Tibial artery (tissue), 4 donors: ENCODE measurements at regions not wholly inside any gene's neighbourhood (a gene's known extent, or its start where the extent isn't known, plus 50 kb on each side); places are given as distances from the start of the nearest gene placed in this dataset.

ENCODE experiments used
- DNase-seq, 2 donors: peaks; one replicate each; pipeline ENCODE4 v3.0.0-alpha.2; 2019
- H3K27ac ChIP-seq, 2 donors: fragments of 200-600 bp; sonication (generic) in 1 of 2; 1 replicate in 1 of 2; 2 replicates in 1 of 2; pipeline ENCODE4 v1.5.1; 2018 to 2019; ENCODE audit warnings: mild to moderate bottlenecking in 1 of 2
- H3K27me3 ChIP-seq, 2 donors: fragments of 200-600 bp; sonication (generic) in 1 of 2; one replicate each; pipeline versions ENCODE4 v1.5.1 to v1.6.0; 2016 to 2019
- H3K36me3 ChIP-seq, 3 donors: fragments of 200-600 bp; sonication (generic) in 2 of 3; one replicate each; pipeline ENCODE4 v1.5.1; 2016 to 2019; ENCODE audit warnings: mild to moderate bottlenecking in 2 of 3
- H3K4me1 ChIP-seq, 4 donors: fragments of 200-600 bp; sonication (generic) in 2 of 4; 1 replicate in 3 of 4; 2 replicates in 1 of 4; pipeline ENCODE4 v1.5.1; 2016 to 2019
- H3K4me3 ChIP-seq, 2 donors: fragments of 200-600 bp; sonication (generic) in 1 of 2; 1 replicate in 1 of 2; 2 replicates in 1 of 2; pipeline ENCODE4 v1.5.1; 2018 to 2019; ENCODE audit warnings: mild to moderate bottlenecking in 2 of 2
- H3K9me3 ChIP-seq, 3 donors: fragments of 200-600 bp; sonication (generic) in 1 of 3; one replicate each; pipeline ENCODE4 v1.5.1; 2016 to 2019
- intact Hi-C: fragments of 100-400 bp; cut with DNase I; formaldehyde crosslinking; loops from one replicate; pipeline ENCODE4 v1.15.0; 2023; ENCODE audit warnings: low total_unique reads
- TF ChIP-seq, protein P1 (sequence below), 2 experiments: fragments of 200-600 bp in 1 of 2; fragments of 450-650 bp in 1 of 2; IDR thresholded peaks; one replicate each; pipeline ENCODE4 v1.5.1; 2017 to 2019; ENCODE audit warnings: antibody characterized with exemption in 2 of 2, mild to moderate bottlenecking in 1 of 2, moderate library complexity in 1 of 2

DNA sequence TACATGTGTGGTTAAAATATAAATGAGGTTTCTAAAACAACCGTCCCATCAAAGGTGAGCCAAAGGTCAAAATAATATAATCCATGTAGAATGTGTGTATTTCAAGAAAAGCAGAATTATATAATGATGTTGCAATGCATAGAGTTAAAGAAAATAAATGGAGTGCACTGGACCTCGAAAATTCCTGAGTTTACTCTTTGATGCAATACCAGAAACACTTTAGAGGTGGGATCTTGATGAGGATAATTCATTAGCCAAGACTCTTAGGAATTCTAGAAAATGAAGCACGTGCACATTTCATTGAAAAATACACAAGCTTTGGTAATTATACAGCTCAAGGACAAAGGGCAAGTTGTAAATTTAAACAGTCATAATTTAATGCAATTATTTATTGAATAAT lies 508.9 kb upstream of the ARGLU1 start:
- DNase-seq: no peak
- no peaks in the 10 kb centered on the region for H3K27me3 ChIP-seq
- H3K4me3 ChIP-seq: no peak overlapping the region
- no peaks in the 10 kb centered on the region for H3K36me3 ChIP-seq
- no peaks in the 10 kb centered on the region for H3K9me3 ChIP-seq
- intact Hi-C loops: no loop called here
- no peak overlapping the region for H3K27ac ChIP-seq
- TF ChIP-seq, protein P1, sequence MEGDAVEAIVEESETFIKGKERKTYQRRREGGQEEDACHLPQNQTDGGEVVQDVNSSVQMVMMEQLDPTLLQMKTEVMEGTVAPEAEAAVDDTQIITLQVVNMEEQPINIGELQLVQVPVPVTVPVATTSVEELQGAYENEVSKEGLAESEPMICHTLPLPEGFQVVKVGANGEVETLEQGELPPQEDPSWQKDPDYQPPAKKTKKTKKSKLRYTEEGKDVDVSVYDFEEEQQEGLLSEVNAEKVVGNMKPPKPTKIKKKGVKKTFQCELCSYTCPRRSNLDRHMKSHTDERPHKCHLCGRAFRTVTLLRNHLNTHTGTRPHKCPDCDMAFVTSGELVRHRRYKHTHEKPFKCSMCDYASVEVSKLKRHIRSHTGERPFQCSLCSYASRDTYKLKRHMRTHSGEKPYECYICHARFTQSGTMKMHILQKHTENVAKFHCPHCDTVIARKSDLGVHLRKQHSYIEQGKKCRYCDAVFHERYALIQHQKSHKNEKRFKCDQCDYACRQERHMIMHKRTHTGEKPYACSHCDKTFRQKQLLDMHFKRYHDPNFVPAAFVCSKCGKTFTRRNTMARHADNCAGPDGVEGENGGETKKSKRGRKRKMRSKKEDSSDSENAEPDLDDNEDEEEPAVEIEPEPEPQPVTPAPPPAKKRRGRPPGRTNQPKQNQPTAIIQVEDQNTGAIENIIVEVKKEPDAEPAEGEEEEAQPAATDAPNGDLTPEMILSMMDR (IDR thresholded peaks at IDR 0.05): no peak
- H3K4me1 ChIP-seq: peaks cover 0 to 11% (median 0%) of the 10 kb centered on the region in 4 donors

- Histone ChIP-seq H3K4me1 (peaks cover 0 to 11% (median 0%) of the 10 kb centered on the region in 4 donors), H3K9me3 (no peaks in the 10 kb centered on the region), H3K27ac (no peak overlapping the region), H3K4me3 (no peak overlapping the region), H3K36me3 (no peaks in the 10 kb centered on the region), H3K27me3 (no peaks in the 10 kb centered on the region)
- TF ChIP-seq, protein P1 (IDR thresholded peaks at IDR 0.05): no peak
- intact Hi-C loops: no loop called here
- DNase-seq: no peak
Measured at GRCh38 chr13:107075576-107075975, 507.6 kb upstream of the ARGLU1 start.

DNA sequence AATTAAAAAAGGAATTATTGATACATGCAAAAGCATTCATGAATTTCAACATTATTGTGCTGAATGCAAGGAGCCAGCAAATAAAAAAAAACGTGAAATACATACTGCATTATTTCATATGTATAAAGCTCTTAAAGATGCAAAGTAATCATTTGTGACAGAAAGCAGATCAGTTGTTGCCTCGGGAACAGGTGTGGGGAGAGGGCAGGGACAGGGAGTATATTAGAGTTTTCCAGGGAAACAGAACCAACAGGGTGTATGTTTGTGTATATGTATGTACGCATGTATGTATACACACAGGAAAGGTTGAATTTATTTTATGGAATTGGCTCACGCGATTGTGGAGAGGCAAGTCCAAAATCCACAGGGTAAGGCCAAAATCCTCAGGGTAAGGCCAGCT lies 502.9 kb upstream of the ARGLU1 start:
- Histone ChIP-seq H3K27ac (no peak overlapping the region), H3K36me3 (no peaks in the 10 kb centered on the region), H3K4me1 (no peaks in the 10 kb centered on the region), H3K4me3 (no peak overlapping the region), H3K27me3 (no peaks in the 10 kb centered on the region), H3K9me3 (no peaks in the 10 kb centered on the region)
- TF ChIP-seq, protein P1 (IDR thresholded peaks at IDR 0.05): no peak
- intact Hi-C loops: no loop called here
- DNase-seq: no peak

GRCh38 chr13:107069108-107069776 lies 501.3 kb upstream of the ARGLU1 start:
- no peaks in the 10 kb centered on the region for H3K4me1 ChIP-seq
- no peaks in the 10 kb centered on the region for H3K36me3 ChIP-seq
- H3K27ac ChIP-seq: no peak overlapping the region
- H3K27me3 ChIP-seq: no peaks in the 10 kb centered on the region
- TF ChIP-seq, protein P1 (IDR thresholded peaks at IDR 0.05): no peak
- intact Hi-C loops: no loop called here
- no peak overlapping the region for H3K4me3 ChIP-seq
- DNase-seq: no peak
- H3K9me3 ChIP-seq: no peaks in the 10 kb centered on the region

DNA sequence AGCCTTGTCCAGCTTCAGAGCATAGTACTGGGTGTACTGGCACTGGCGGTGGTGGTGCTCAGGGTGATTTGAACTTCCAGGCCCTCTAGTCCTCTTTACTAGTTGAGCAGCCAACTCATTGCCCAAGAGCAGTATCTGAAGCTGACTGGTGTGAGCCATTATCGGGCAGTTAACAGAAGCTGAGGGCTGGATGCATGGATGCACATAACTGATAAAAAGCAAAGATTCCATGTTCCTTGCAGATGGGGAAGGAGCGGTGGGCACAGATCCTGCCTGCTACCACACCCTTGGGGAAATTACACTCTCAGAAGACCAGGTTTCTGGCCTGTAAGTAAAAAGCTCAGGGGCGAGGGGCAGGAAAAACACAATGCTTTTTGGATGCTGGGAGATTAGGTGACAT lies 499.4 kb upstream of the ARGLU1 start:
- no peak for DNase-seq
- no peak overlapping the region for H3K4me3 ChIP-seq
- no peaks in the 10 kb centered on the region for H3K27me3 ChIP-seq
- no peaks in the 10 kb centered on the region for H3K4me1 ChIP-seq
- H3K27ac ChIP-seq: no peak overlapping the region
- no peaks in the 10 kb centered on the region for H3K9me3 ChIP-seq
- no peaks in the 10 kb centered on the region for H3K36me3 ChIP-seq
- TF ChIP-seq, protein P1 (IDR thresholded peaks at IDR 0.05): no peak
- intact Hi-C loops: no loop called here

- intact Hi-C loops: no loop called here
- Histone ChIP-seq H3K4me3 (no peak overlapping the region), H3K27me3 (no peaks in the 10 kb centered on the region), H3K4me1 (no peaks in the 10 kb centered on the region), H3K9me3 (no peaks in the 10 kb centered on the region), H3K27ac (no peak overlapping the region), H3K36me3 (no peaks in the 10 kb centered on the region)
- TF ChIP-seq, protein P1 (IDR thresholded peaks at IDR 0.05): no peak
- DNase-seq: no peak
Measured at GRCh38 chr13:107066355-107066754, 498.4 kb upstream of the ARGLU1 start.
